HG03045 (cell line): ENCODE measurements at regions not wholly inside any gene's neighbourhood (a gene's known extent, or its start where the extent isn't known, plus 50 kb on each side); places are given as distances from the start of the nearest gene placed in this dataset.

Experiments used
- ATAC-seq: cut with Tn5 transposase; IDR thresholded peaks from one replicate; pipeline ENCODE4 v1.9.1; 2021; ENCODE audit warnings: mild to moderate bottlenecking, moderate library complexity; ENCODE audit not compliant: unreplicated experiment

DNA sequence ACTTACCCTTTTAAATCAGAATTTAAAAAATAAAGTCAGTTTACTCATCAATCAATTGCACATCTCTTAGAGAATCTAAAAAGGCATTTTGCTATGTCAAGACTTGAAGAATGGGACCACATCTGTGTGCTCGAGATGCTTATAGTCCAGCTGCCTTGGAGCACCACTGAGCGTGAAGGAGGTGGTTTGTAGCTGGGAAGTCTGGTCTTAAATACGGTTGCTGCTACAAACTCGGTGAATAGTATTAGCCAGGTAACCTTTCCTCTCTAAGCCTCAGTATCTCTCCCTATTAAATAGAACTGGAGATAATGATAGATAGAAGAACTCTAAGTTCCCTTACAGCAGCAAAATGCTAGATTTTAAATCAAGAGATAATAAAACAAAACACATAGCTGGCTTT is 289.7 kb downstream of the TRIB2 start:
- ATAC-seq = no peak

DNA sequence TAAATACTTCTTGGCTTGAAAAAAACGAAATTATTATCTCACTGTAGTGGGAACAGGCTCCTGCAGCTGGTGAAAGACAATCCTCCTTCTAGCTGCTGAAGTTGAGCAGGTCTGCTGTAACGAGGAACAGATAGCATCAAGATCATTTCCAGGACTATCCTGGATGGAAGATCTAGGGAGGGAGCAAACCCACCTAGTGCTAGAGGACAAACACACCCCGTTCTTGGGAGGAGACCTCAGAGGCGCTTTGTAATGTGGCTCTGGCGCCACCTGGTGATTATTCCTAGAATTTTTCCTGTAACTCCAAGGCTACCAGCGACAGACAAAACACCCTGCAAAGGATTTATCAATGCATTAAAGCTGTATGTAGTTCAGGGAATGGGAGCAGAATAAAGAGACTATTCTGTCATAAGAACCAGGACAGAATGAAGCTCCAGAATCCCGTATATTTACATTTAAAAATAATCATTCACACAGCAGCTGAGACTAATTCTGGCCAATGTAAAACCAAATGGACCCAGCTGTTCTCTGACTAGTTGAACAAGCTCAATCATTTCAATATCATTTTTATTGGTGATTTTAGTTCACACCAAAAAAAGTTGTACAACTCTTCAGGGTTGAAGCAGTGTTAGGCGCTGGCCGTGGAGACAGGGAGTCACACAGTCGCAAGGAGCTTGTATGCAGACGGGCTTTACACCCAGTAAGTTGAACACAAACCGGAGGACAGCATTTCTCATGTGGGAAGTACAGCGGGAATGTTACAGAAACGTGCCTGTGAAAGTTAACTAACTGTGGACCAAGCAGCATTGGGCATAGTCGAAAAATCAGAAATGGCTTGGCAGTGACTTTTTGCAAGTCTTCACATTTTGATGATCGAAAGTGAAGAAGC is 290.3 kb downstream of the TRIB2 start:
- peak; percentile 77 for ATAC-seq

- ATAC-seq = no peak
These were observed 292.4 kb downstream of the TRIB2 start for GRCh38 chr2:13009027-13009642.

GRCh38 chr2:13010283-13010682 is 293.5 kb downstream of the TRIB2 start:
- ATAC-seq = no peak

- ATAC-seq = no peak
These were observed 298.0 kb downstream of the TRIB2 start for GRCh38 chr2:13014783-13015182.

DNA sequence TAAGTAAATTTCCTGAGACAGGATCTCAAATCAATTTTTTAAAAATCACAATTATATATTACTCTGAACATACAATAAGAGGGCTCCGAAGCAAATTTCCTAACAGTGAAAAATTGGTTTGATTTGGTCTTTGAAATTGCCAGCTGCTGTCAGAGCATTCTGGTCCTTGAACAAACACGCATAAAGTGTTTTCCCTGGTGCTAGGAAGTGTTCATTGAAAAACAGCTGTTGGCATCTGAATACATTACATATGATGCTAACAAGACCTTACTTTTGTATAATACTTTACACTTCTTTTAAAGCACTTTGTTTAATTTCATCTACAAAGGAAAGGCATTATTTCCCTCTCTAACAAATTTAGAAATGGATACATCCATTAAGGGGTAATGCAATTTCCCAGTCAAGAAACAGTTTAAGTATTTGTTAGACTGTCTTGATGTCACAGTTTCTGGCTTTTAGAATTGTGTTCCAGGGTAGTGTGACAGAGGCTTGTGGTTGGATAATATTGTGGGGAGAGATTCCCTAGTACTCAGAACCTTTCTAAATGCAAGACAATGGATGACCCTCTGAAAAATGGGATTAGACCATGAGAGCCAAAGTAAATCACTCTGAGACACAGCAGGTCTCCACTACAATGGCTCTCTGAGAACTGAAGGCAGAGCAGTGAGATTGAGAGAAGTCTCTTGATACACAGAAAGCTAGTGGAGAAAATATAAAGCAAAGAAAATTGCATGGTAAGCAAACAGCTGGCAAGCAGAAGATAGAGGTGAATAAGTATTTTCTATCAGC is 299.0 kb downstream of the TRIB2 start:
- no peak for ATAC-seq

DNA sequence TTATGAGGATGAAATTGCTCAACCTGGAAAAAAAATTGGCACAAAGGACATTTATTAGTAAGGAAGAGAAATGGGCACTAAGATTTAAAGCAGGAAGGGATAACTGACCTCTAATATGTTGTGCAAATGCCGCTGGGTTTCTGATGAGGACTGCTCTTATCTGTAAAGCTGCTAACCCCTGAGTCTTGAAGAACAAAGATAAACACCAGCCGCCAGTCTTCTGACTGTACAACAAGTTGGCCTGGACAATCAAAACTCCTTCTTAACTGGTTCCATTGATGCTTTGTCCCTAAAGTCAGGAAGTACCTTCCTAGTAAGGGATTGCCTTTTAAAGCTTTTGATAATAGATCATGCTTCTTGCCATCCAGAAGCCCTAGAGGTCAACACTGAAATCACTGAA is 301.8 kb downstream of the TRIB2 start:
- ATAC-seq = no peak

- ATAC-seq = no peak
These were observed 303.0 kb downstream of the TRIB2 start for GRCh38 chr2:13019781-13020180.

DNA sequence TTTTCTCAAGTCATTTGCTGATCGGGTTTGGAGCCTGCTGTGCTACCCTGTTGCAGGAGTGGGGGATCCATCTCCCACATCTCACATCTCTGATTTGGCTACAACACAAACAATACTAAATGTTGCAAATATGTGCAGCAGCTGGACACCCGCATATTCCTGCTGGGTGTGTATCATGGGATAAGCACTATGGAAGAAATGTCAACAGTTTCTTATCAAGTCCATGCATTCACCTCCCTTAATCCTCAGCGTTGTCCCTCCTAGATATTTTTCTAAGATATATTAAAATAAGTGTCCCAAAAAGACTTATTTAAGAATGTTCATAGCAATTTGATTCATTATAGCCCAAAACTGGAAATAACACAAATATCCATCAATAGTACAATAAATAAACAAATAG is 303.7 kb downstream of the TRIB2 start:
- ATAC-seq = no peak

DNA sequence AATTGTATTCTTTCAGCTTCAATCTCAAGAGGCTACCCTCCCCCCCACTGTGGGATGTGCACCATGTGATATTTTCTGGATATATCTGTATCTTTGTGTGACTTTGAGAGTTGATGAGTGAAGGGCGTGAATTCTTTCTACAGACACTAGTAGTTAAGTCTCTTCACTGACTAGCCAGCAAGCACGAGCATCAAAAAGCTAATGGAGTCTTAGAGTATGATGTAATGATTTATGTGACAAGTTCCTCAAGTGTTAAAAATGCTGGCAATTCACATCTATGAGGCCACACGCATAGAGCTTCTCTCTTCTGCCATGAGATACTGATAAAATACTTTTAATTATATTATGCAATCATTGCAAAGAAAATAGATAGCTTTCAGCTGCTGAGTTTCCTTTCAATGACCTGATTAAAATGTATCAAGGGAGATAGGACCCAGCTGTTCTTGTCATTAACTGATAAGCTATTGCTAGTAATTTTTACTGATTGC is 304.8 kb downstream of the TRIB2 start:
- ATAC-seq = no peak

- ATAC-seq = no peak
These were observed 313.9 kb downstream of the TRIB2 start for GRCh38 chr2:13030606-13031005.

GRCh38 chr2:13034861-13035260 is 318.1 kb downstream of the TRIB2 start:
- no peak for ATAC-seq

DNA sequence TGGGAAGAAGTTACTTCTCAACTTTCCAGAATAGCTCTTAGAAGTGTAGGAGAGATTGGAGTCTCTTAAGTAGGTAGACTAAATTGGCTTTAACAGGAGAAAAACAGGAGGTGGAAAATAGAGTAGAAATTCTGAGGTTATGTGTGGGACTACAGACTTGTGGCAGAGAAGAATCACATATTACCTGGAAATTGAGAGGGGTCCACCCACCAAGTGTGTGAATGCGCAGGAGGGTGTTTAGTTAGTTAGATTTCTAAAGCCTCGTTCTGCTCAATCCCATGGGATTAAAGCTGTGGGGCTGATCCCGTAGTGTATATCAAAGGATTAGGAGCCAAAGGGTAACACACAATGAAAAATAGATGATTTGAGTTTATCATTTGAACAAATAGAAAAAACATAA is 319.1 kb downstream of the TRIB2 start:
- no peak for ATAC-seq

GRCh38 chr2:13040043-13040442 is 323.3 kb downstream of the TRIB2 start:
- no peak for ATAC-seq

- no peak for ATAC-seq
These were observed 329.9 kb downstream of the TRIB2 start for GRCh38 chr2:13046557-13047165.

GRCh38 chr2:13050764-13051163 is 334.0 kb downstream of the TRIB2 start:
- ATAC-seq = no peak

DNA sequence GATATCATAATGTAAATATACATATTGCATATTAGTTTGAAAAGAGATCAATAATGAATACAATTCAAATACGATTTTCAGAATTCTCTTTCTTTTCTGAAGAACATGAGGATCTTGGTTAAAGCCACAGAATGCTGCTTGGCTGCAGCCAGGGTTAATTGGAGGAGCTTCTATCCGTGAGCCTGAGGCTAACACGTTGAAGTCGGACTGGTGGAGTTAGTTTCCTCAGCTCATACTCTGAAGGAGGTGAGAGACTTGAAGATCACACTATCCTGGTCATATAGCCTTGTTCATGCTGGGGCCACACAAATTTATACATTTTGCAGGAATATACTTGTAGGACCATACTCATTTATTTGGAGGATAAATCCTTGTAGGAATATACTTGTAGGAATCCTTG is 335.8 kb downstream of the TRIB2 start:
- no peak for ATAC-seq

DNA sequence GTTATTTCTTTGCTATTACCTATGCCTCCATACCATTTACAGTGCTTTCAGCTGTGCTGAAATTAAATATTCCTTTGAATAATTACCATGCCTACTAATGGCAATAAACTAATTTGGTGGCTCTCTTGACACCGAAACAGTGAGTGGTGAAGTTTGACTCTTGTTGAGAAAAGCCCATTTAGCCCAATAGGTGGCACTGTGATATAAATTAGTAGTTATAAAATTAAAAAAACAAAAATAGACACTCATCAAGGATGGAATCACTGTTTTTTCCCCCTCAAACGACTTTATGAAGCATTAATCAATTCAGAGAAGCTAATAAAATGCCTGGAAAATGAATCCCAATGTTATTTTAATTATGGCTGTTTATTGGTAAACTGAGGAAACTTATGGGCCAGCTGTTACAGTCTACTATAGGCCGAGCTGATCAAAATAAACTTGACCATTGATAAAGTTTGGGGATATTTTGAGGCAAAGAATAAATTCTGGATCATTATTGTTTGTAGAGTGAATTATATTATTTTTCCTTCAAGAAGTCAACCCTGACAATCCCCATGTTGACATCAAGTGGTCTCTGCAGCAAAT is 339.6 kb downstream of the TRIB2 start:
- ATAC-seq = no peak

DNA sequence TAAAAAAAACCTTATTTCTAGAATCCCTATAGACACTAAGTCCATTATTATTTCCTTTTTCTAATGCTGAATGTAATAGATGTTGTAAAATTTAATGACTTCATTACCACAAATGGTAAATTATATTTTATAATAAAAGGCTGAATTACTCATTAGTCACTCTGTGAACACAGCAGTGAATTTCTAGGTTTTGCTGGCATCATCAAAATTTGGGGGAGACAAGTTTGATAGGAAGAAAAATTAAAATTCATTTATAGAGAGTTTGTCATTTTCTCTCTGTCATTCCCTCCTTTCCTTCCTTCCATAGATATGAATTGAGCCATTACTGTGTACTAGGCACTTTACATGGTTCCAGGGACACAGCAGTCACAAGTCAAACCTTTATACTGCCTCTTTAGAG is 340.9 kb downstream of the TRIB2 start:
- ATAC-seq = no peak

- no peak for ATAC-seq
These were observed 349.9 kb downstream of the TRIB2 start for GRCh38 chr2:13066676-13067075.

DNA sequence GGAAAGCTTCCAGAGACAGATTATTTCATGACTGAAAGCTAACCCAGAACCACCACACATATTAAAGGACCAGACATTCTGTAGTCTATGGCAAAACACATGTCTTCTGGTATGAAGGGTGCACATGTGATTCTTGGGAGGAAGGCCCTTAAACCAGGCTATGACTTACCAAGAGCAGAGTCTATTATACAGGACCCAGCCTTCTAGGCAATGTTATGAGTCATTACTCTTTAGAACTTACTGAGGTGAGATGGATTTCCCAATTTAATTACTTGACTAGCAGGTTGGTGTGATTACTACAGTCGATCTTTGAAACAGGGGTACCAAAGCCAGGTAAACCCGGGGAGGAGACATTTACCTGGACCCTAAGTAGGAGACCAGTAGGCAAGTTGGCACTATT is 350.8 kb downstream of the TRIB2 start:
- ATAC-seq = no peak
